ENCODE measurements at regions not wholly inside any gene's neighbourhood (a gene's known extent, or its start where the extent isn't known, plus 50 kb on each side); places are given as distances from the start of the nearest gene placed in this dataset.
A peak's percentile ranks its signal among the peaks of the same experiment; 100 is the strongest.
"Not testable (repeated sequence)": the region's sequence is repeated elsewhere in the genome, so short reads cannot be mapped to it uniquely, and the experiment has no call there.

GRCh38 chr2:131425231-131425941 is 50.5 kb upstream of the TUBA3D start:
- Histone ChIP-seq H3K9me3 (no peaks in the 10 kb centered on the region), H3K4me3 (peak overlapping the region; percentile 28 to 49), H3K36me3 (no peaks in the 10 kb centered on the region), H3K27ac (no peak overlapping the region), H3K4me1 (no peaks in the 10 kb centered on the region), H3K27me3 (no peaks in the 10 kb centered on the region)
- intact Hi-C loops (cut with DNase I): no loop called here
- no peak for TF ChIP-seq CTCF (IDR thresholded peaks at IDR 0.05)
- no peak for TF ChIP-seq POLR2AphosphoS5 (IDR thresholded peaks at IDR 0.05; ENCODE audit: insufficient read depth in 1 of 2, low read depth in 1 of 2)
- no peak for TF ChIP-seq POLR2A (IDR thresholded peaks at IDR 0.05)
- no peak for DNase-seq (ENCODE audit: extremely low spot score in 2 of 2)

- DNase-seq (ENCODE audit: extremely low spot score in 2 of 2); H3K36me3 ChIP-seq; H3K4me1 ChIP-seq; H3K27ac ChIP-seq; H3K9me3 ChIP-seq; H3K27me3 ChIP-seq; intact Hi-C loops (cut with DNase I): not testable (repeated sequence)
- peak overlapping the region in 1 of 2 donors; percentile 36 for H3K4me3 ChIP-seq
Observed at GRCh38 chr2:131424605-131425114, 51.3 kb upstream of the TUBA3D start.

- DNase-seq (ENCODE audit: extremely low spot score in 2 of 2); H3K36me3 ChIP-seq; H3K4me3 ChIP-seq; H3K9me3 ChIP-seq; H3K27ac ChIP-seq; H3K4me1 ChIP-seq; intact Hi-C loops (cut with DNase I); H3K27me3 ChIP-seq: not testable (repeated sequence)
Observed at GRCh38 chr2:131420751-131421150, 55.2 kb upstream of the TUBA3D start.

GRCh38 chr2:131419441-131419840 is 55.5 kb upstream of the RAB6D start:
- Histone ChIP-seq H3K4me3 (no peak overlapping the region), H3K27me3 (no peaks in the 10 kb centered on the region), H3K27ac (no peak overlapping the region), H3K36me3 (no peaks in the 10 kb centered on the region), H3K4me1 (no peaks in the 10 kb centered on the region), H3K9me3 (no peaks in the 10 kb centered on the region)
- DNase-seq (ENCODE audit: extremely low spot score in 2 of 2): no peak
- TF ChIP-seq CTCF (IDR thresholded peaks at IDR 0.05): no peak
- no peak for TF ChIP-seq POLR2AphosphoS5 (IDR thresholded peaks at IDR 0.05; ENCODE audit: insufficient read depth in 1 of 2, low read depth in 1 of 2)
- no peak for TF ChIP-seq POLR2A (IDR thresholded peaks at IDR 0.05)
- intact Hi-C loops (cut with DNase I): no loop called here

GRCh38 chr2:131418625-131419024 is 54.7 kb upstream of the RAB6D start:
- H3K9me3 ChIP-seq: no peaks in the 10 kb centered on the region
- no peaks in the 10 kb centered on the region for H3K36me3 ChIP-seq
- H3K27ac ChIP-seq: no peak overlapping the region
- intact Hi-C loops (cut with DNase I): no loop called here
- no peak for DNase-seq (ENCODE audit: extremely low spot score in 2 of 2)
- TF ChIP-seq POLR2AphosphoS5 (IDR thresholded peaks at IDR 0.05; ENCODE audit: insufficient read depth in 1 of 2, low read depth in 1 of 2) (no peak), POLR2A (IDR thresholded peaks at IDR 0.05) (no peak), CTCF (IDR thresholded peaks at IDR 0.05) (no peak)
- H3K4me3 ChIP-seq: no peak overlapping the region
- no peaks in the 10 kb centered on the region for H3K4me1 ChIP-seq
- H3K27me3 ChIP-seq: no peaks in the 10 kb centered on the region

GRCh38 chr2:131417886-131418285 is 53.9 kb upstream of the RAB6D start:
- DNase-seq (ENCODE audit: extremely low spot score in 2 of 2): no peak
- Histone ChIP-seq H3K9me3 (no peaks in the 10 kb centered on the region), H3K4me3 (no peak overlapping the region), H3K4me1 (no peaks in the 10 kb centered on the region), H3K36me3 (no peaks in the 10 kb centered on the region), H3K27ac (no peak overlapping the region), H3K27me3 (no peaks in the 10 kb centered on the region)
- TF ChIP-seq CTCF (IDR thresholded peaks at IDR 0.05): no peak
- TF ChIP-seq POLR2AphosphoS5 (IDR thresholded peaks at IDR 0.05; ENCODE audit: insufficient read depth in 1 of 2, low read depth in 1 of 2): no peak
- TF ChIP-seq POLR2A (IDR thresholded peaks at IDR 0.05): no peak
- intact Hi-C loops (cut with DNase I): no loop called here
